ENCODE measurements at regions not wholly inside any gene's neighbourhood (a gene's known extent, or its start where the extent isn't known, plus 50 kb on each side); places are given as distances from the start of the nearest gene placed in this dataset.

- Mint-ChIP-seq H3K36me3 (ENCODE audit: low read depth) (no peaks in the 10 kb centered on the region), H3K27me3 (ENCODE audit: insufficient read depth) (peaks cover 6% of the 10 kb centered on the region), H3K4me3 (no peak overlapping the region), H3K4me1 (ENCODE audit: low read depth) (no peaks in the 10 kb centered on the region), H3K27ac (no peak overlapping the region), H3K9me3 (no peaks in the 10 kb centered on the region)
- DNase-seq = no peak
- no peak for TF ChIP-seq CTCF (IDR thresholded peaks at IDR 0.05)
Measured at GRCh38 chr9:88025411-88026117, 51.2 kb upstream of the CDK20 start.

- H3K27ac Mint-ChIP-seq = no peak overlapping the region
- H3K4me1 Mint-ChIP-seq (ENCODE audit: low read depth) = no peaks in the 10 kb centered on the region
- H3K9me3 Mint-ChIP-seq = no peaks in the 10 kb centered on the region
Measured at GRCh38 chr9:88024896-88025295, 50.6 kb upstream of the CDK20 start.

More at GRCh38 chr9:88024896-88025295, 50.6 kb upstream of the CDK20 start:
- H3K36me3 Mint-ChIP-seq (ENCODE audit: low read depth) = no peaks in the 10 kb centered on the region
- no peak for TF ChIP-seq CTCF (IDR thresholded peaks at IDR 0.05)
- no peak overlapping the region for H3K4me3 Mint-ChIP-seq
- H3K27me3 Mint-ChIP-seq (ENCODE audit: insufficient read depth) = peaks cover 6% of the 10 kb centered on the region
- no peak for DNase-seq
